ENCODE measurements at regions not wholly inside any gene's neighbourhood (a gene's known extent, or its start where the extent isn't known, plus 50 kb on each side); places are given as distances from the start of the nearest gene placed in this dataset.

DNA sequence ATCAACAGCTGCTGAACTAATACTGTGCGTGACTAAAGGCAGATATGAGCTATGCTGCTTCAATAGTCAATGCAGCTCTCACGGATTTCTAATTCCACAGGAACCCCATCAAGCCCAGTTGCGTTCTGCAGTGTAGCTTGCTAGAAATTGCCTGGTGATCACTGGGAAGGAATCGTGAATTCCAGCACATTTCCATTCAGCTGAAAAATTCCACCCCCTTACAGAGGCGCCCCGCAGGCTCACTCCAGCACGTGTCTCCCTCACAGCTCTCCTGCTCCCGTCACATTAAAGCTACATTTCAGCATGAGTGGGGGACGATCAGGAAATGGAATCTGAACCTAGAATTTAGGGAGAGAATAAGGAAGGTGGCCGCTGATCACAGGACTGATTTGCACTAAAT lies 534.8 kb downstream of the TCERG1L start:
- TF ChIP-seq, protein P1, sequence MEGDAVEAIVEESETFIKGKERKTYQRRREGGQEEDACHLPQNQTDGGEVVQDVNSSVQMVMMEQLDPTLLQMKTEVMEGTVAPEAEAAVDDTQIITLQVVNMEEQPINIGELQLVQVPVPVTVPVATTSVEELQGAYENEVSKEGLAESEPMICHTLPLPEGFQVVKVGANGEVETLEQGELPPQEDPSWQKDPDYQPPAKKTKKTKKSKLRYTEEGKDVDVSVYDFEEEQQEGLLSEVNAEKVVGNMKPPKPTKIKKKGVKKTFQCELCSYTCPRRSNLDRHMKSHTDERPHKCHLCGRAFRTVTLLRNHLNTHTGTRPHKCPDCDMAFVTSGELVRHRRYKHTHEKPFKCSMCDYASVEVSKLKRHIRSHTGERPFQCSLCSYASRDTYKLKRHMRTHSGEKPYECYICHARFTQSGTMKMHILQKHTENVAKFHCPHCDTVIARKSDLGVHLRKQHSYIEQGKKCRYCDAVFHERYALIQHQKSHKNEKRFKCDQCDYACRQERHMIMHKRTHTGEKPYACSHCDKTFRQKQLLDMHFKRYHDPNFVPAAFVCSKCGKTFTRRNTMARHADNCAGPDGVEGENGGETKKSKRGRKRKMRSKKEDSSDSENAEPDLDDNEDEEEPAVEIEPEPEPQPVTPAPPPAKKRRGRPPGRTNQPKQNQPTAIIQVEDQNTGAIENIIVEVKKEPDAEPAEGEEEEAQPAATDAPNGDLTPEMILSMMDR (conservative IDR thresholded peaks at IDR 0.05; ENCODE audit: low read depth, low read length): no peak
- TF ChIP-seq EZH2 (IDR thresholded peaks at IDR 0.05; ENCODE audit: borderline replicate concordance, low read depth, low read length, poor library complexity, severe bottlenecking): no peak

Data from A673 (cell line).